Brain microvascular endothelial cell (primary cell): ENCODE measurements at regions not wholly inside any gene's neighbourhood (a gene's known extent, or its start where the extent isn't known, plus 50 kb on each side); places are given as distances from the start of the nearest gene placed in this dataset.

Experiments
- DNase-seq: peaks from one replicate; pipeline ENCODE4 v3.0.0-alpha.2; 2020
- H3K27ac ChIP-seq: fragments of 250-450 bp; sonication (Bioruptor Pico); 2 replicates; pipeline ENCODE4 v1.5.1; 2020; ENCODE audit warnings: mild to moderate bottlenecking, moderate library complexity
- H3K27me3 ChIP-seq: fragments of 250-450 bp; sonication (Bioruptor Pico); replicated peaks from 2 replicates; pipeline ENCODE4 v1.5.1; 2020; ENCODE audit warnings: mild to moderate bottlenecking
- H3K36me3 ChIP-seq: fragments of 250-450 bp; sonication (Bioruptor Pico); replicated peaks from 2 replicates; pipeline ENCODE4 v1.5.1; 2020; ENCODE audit warnings: mild to moderate bottlenecking
- H3K4me3 ChIP-seq: 2 replicates; pipeline ENCODE4 v1.5.1; 2011; ENCODE audit warnings: low read depth, mild to moderate bottlenecking, control low read depth, low read length, moderate library complexity
- in situ Hi-C: cut with HindIII; loops from 2 replicates; pipeline ENCODE4 v1.10.0; 2017; ENCODE audit warnings: low sequenced_read_pairs, low pct_ligation_motif_present
- TF ChIP-seq, protein P1 (sequence below): IDR thresholded peaks from 2 replicates; pipeline ENCODE4 v1.5.1; 2011; ENCODE audit warnings: low read depth, mild to moderate bottlenecking, moderate library complexity, low read length, control low read depth, inconsistent platforms; ENCODE audit errors: missing control alignments

- no peak for DNase-seq
- H3K4me3 ChIP-seq: no peak overlapping the region
- TF ChIP-seq, protein P1, sequence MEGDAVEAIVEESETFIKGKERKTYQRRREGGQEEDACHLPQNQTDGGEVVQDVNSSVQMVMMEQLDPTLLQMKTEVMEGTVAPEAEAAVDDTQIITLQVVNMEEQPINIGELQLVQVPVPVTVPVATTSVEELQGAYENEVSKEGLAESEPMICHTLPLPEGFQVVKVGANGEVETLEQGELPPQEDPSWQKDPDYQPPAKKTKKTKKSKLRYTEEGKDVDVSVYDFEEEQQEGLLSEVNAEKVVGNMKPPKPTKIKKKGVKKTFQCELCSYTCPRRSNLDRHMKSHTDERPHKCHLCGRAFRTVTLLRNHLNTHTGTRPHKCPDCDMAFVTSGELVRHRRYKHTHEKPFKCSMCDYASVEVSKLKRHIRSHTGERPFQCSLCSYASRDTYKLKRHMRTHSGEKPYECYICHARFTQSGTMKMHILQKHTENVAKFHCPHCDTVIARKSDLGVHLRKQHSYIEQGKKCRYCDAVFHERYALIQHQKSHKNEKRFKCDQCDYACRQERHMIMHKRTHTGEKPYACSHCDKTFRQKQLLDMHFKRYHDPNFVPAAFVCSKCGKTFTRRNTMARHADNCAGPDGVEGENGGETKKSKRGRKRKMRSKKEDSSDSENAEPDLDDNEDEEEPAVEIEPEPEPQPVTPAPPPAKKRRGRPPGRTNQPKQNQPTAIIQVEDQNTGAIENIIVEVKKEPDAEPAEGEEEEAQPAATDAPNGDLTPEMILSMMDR: no peak
- H3K27ac ChIP-seq: no peak overlapping the region
- in situ Hi-C loops: no loop called here
- H3K27me3 ChIP-seq: no peaks in the 10 kb centered on the region
- H3K36me3 ChIP-seq: no peaks in the 10 kb centered on the region
These were observed 726.4 kb upstream of the CDH2 start for GRCh38 chr18:28903306-28903705.

GRCh38 chr18:28890791-28891190, 713.9 kb upstream of the CDH2 start:
- Histone ChIP-seq H3K27me3 (no peaks in the 10 kb centered on the region), H3K4me3 (no peak overlapping the region), H3K27ac (no peak overlapping the region), H3K36me3 (no peaks in the 10 kb centered on the region)
- in situ Hi-C loops: no loop called here
- TF ChIP-seq, protein P1: no peak
- DNase-seq: no peak

- Histone ChIP-seq H3K4me3 (no peak overlapping the region), H3K27me3 (no peaks in the 10 kb centered on the region), H3K36me3 (no peaks in the 10 kb centered on the region), H3K27ac (no peak overlapping the region)
- DNase-seq: no peak
- TF ChIP-seq, protein P1: no peak
- in situ Hi-C loops: no loop called here
These were observed 707.4 kb upstream of the CDH2 start for GRCh38 chr18:28884304-28884703.

DNA sequence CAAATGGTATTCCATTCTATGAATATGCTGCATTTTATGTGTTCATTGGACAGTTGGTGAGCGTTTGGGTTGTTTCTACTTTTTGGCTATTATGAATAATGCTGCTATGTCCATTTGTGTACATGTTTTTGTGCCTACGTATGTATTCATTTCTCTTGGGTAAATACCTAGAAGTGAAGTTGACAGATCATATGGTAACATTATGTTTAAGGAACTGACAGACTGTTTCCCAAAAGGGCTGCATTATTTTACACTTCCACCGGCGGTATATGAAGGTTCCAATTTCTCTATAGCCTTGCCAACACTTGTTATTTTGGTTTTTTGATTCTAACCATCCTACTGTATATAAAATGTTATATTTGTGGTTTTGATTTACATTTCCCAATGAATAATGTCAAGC, 703.9 kb upstream of the CDH2 start:
- in situ Hi-C loops: no loop called here
- TF ChIP-seq, protein P1: no peak
- Histone ChIP-seq H3K36me3 (no peaks in the 10 kb centered on the region), H3K4me3 (no peak overlapping the region), H3K27ac (no peak overlapping the region), H3K27me3 (no peaks in the 10 kb centered on the region)
- no peak for DNase-seq

DNA sequence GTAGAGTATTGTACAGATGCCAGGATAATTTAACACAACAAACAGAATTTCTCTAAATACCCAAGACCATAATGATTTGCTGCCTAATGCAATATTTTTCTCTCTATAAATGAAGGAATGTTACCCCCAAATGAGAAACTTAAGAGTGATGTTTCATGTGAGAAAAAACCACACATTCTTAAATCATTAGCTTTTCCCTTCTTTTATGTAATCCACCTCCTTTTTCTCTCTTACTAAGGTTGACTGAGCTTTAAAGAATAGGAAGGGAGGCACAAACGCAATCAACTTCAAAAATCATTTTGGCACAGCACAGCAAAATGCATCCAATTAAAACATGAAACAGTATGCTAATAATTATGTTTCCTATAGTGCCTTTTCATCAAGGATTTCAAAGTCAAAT, 698.1 kb upstream of the CDH2 start:
- DNase-seq: no peak
- TF ChIP-seq, protein P1: no peak
- in situ Hi-C loops: no loop called here

GRCh38 chr18:28863396-28863795, 686.5 kb upstream of the CDH2 start:
- in situ Hi-C loops: no loop called here
- TF ChIP-seq, protein P1: no peak
- Histone ChIP-seq H3K36me3 (no peaks in the 10 kb centered on the region), H3K27ac (no peak overlapping the region), H3K27me3 (no peaks in the 10 kb centered on the region), H3K4me3 (no peak overlapping the region)
- DNase-seq: no peak

More for the DNA sequence above, 698.1 kb upstream of the CDH2 start:
- Histone ChIP-seq H3K4me3 (no peak overlapping the region), H3K27ac (no peak overlapping the region), H3K27me3 (no peaks in the 10 kb centered on the region), H3K36me3 (no peaks in the 10 kb centered on the region)
